Uterus (tissue), 3 donors: ENCODE measurements at regions not wholly inside any gene's neighbourhood (a gene's known extent, or its start where the extent isn't known, plus 50 kb on each side); places are given as distances from the start of the nearest gene placed in this dataset.
"Not testable (repeated sequence)": the region's sequence is repeated elsewhere in the genome, so short reads cannot be mapped to it uniquely, and the experiment has no call there.

ENCODE experiments used
- DNase-seq, 2 donors: peaks; one replicate each; pipeline ENCODE4 v3.0.0-alpha.2; 2019 to 2020
- H3K27ac ChIP-seq, 2 donors: fragments of 200-600 bp; sonication (generic); 1 replicate in 1 of 2; 2 replicates in 1 of 2; pipeline ENCODE4 v1.5.1; 2016 to 2018
- H3K27me3 ChIP-seq, 2 donors: fragments of 200-600 bp; sonication (generic); one replicate each; pipeline ENCODE4 v1.5.1; 2018 to 2019; ENCODE audit warnings: control low read depth in 1 of 2
- H3K36me3 ChIP-seq, 2 donors: fragments of 200-600 bp; sonication (generic); one replicate each; pipeline ENCODE4 v1.5.1; 2019; ENCODE audit warnings: control low read depth in 1 of 2
- H3K4me1 ChIP-seq, 2 donors: fragments of 200-600 bp; sonication (generic); one replicate each; pipeline ENCODE4 v1.5.1; 2018 to 2019; ENCODE audit warnings: control low read depth in 1 of 2
- H3K4me3 ChIP-seq, 2 donors: fragments of 200-600 bp; sonication (generic); 1 replicate in 1 of 2; 2 replicates in 1 of 2; pipeline ENCODE4 v1.5.1; 2018 to 2019; ENCODE audit warnings: mild to moderate bottlenecking in 1 of 2
- H3K9me3 ChIP-seq, 2 donors: fragments of 200-600 bp; sonication (generic); one replicate each; pipeline ENCODE4 v1.5.1; 2019; ENCODE audit warnings: control low read depth in 1 of 2
- POLR2A ChIP-seq, 2 donors: fragments of 450-650 bp; IDR thresholded peaks; one replicate each; pipeline ENCODE4 v1.6.1; 2016; ENCODE audit warnings: antibody characterized with exemption in 2 of 2, mild to moderate bottlenecking in 1 of 2, moderate library complexity in 1 of 2
- intact Hi-C: fragments of 100-400 bp; cut with DNase I; formaldehyde crosslinking; loops from one replicate; pipeline ENCODE4 v1.15.1; 2023; ENCODE audit warnings: low total_unique reads
- TF ChIP-seq, protein P1 (sequence below), 4 experiments: fragments of 200-600 bp in 2 of 4; fragments of 450-650 bp in 2 of 4; sonication (generic) in 2 of 4; IDR thresholded peaks; one replicate each; pipeline ENCODE4 v1.5.1; 2016 to 2019; ENCODE audit warnings: antibody characterized with exemption in 4 of 4, mild to moderate bottlenecking in 2 of 4, moderate library complexity in 1 of 4
- donor health status: DM: yes; HTN: yes; CAD: no.

DNA sequence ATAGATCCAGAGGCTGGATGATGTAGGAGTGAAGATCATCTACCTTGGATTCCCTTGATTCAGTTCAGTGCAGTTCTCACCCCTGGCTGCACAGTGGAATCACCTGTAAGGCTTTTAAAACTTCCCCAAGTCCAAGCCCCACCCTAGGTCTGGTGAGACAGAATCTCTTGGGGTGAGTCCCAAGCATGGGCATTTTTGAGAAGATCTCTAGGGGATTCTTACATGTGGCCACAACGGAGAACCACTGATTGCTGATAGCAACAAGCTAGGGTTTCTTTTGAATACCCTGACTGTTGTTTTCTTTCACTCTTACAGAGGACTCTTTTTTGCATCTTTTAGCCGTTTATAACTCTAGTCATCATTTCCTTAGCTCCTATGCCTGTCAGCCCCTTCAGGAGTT is 204.9 kb upstream of the RASGRP1 start:
- Histone ChIP-seq H3K9me3 (no peaks in the 10 kb centered on the region), H3K4me1 (no peaks in the 10 kb centered on the region), H3K36me3 (no peaks in the 10 kb centered on the region), H3K27ac (no peak overlapping the region), H3K4me3 (no peak overlapping the region), H3K27me3 (no peaks in the 10 kb centered on the region)
- TF ChIP-seq, protein P1, sequence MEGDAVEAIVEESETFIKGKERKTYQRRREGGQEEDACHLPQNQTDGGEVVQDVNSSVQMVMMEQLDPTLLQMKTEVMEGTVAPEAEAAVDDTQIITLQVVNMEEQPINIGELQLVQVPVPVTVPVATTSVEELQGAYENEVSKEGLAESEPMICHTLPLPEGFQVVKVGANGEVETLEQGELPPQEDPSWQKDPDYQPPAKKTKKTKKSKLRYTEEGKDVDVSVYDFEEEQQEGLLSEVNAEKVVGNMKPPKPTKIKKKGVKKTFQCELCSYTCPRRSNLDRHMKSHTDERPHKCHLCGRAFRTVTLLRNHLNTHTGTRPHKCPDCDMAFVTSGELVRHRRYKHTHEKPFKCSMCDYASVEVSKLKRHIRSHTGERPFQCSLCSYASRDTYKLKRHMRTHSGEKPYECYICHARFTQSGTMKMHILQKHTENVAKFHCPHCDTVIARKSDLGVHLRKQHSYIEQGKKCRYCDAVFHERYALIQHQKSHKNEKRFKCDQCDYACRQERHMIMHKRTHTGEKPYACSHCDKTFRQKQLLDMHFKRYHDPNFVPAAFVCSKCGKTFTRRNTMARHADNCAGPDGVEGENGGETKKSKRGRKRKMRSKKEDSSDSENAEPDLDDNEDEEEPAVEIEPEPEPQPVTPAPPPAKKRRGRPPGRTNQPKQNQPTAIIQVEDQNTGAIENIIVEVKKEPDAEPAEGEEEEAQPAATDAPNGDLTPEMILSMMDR (IDR thresholded peaks at IDR 0.05): no peak
- no peak for TF ChIP-seq POLR2A (IDR thresholded peaks at IDR 0.05)
- DNase-seq: no peak
- intact Hi-C loops: no loop called here

DNA sequence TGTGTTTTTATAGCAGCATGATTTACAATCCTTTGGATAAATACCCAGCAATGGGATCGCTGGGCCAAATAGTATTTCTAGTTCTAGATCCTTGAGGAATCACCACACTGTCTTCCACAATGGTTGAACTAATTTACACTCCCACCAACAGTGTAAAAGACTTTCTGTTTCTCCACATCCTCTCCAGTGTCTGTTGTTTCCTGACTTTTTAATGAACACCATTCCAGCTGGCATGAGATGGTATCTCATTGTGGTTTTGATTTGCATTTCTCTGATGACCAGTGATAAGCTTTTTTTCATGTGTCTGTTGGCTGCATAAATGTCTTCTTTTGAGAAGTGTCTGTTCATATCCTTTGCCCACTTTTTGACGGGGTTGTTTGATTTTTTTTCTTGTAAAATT is 209.5 kb upstream of the RASGRP1 start:
- H3K9me3 ChIP-seq, H3K36me3 ChIP-seq, H3K4me3 ChIP-seq, intact Hi-C loops, H3K27me3 ChIP-seq, H3K27ac ChIP-seq, DNase-seq, H3K4me1 ChIP-seq: not testable (repeated sequence)

DNA sequence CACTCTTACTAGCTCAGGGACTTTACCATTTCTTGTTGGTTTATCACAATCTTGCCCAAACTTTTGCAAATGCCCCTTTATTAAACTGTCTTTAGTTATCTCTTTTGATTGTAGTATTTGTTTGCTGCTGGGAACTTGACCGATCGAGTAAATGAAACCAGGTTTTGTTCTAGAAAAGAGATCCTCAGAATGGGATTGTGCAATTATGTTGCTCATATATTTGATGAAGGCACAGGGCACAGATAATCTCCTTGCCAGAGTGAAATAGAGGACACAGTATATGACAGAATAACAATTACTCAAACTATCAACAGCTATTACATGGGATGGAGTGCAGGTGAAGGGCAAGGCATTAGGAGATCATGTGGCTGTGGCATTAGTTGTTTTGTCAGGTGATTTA is 216.6 kb upstream of the RASGRP1 start:
- intact Hi-C loops: no loop called here
- Histone ChIP-seq H3K36me3 (no peaks in the 10 kb centered on the region), H3K4me1 (no peaks in the 10 kb centered on the region), H3K27me3 (no peaks in the 10 kb centered on the region), H3K4me3 (no peak overlapping the region), H3K27ac (no peak overlapping the region), H3K9me3 (no peaks in the 10 kb centered on the region)
- TF ChIP-seq, protein P1 (IDR thresholded peaks at IDR 0.05): no peak
- TF ChIP-seq POLR2A (IDR thresholded peaks at IDR 0.05): no peak
- no peak for DNase-seq

DNA sequence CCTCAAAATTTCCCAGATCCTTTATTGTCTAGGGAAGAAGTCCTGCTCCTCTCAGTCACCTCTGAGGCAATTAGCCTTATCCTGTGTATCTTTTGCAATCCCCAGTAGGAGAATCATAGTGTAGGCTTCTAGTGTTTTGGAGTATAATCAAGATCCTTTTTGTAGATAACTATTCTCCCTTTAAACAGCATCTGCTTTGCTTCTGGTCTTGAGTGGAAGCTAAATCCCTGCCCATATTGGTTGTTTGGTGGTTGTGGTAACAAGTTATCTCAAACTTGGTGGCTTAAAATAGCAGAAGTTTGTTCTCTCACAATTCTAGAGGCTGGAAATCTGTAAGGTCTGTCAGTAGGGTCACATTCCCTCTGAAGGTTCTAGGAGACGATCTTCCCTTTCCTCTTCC is 217.5 kb upstream of the RASGRP1 start:
- no peak overlapping the region for H3K27ac ChIP-seq
- H3K9me3 ChIP-seq: no peaks in the 10 kb centered on the region
- no peak for DNase-seq
- TF ChIP-seq POLR2A (IDR thresholded peaks at IDR 0.05): no peak
- TF ChIP-seq, protein P1 (IDR thresholded peaks at IDR 0.05): no peak
- H3K27me3 ChIP-seq: no peaks in the 10 kb centered on the region
- no peaks in the 10 kb centered on the region for H3K4me1 ChIP-seq
- no peaks in the 10 kb centered on the region for H3K36me3 ChIP-seq
- intact Hi-C loops: no loop called here
- H3K4me3 ChIP-seq: no peak overlapping the region

DNA sequence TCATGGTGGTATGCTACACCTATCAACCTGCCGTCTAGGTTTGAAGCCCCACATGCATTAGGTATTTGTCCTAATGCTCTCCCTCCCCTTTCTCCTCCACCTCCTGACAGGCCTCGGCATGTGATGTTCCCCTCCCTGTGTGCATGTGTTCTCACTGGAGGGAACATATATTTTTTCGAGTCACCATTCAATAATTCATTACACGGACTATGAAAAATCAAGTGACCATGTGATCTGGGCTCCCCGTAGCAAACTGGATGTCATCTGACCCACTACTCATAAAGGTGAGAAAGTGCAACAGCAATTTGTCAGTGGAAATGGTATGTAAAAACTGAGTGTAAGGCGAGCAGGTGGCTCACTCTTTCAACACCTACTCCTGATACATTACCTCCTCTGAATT is 224.3 kb upstream of the RASGRP1 start:
- Histone ChIP-seq H3K4me1 (no peaks in the 10 kb centered on the region), H3K36me3 (no peaks in the 10 kb centered on the region), H3K27me3 (no peaks in the 10 kb centered on the region), H3K4me3 (no peak overlapping the region), H3K27ac (no peak overlapping the region), H3K9me3 (no peaks in the 10 kb centered on the region)
- DNase-seq: no peak
- intact Hi-C loops: no loop called here
- TF ChIP-seq, protein P1 (IDR thresholded peaks at IDR 0.05): no peak
- no peak for TF ChIP-seq POLR2A (IDR thresholded peaks at IDR 0.05)

DNA sequence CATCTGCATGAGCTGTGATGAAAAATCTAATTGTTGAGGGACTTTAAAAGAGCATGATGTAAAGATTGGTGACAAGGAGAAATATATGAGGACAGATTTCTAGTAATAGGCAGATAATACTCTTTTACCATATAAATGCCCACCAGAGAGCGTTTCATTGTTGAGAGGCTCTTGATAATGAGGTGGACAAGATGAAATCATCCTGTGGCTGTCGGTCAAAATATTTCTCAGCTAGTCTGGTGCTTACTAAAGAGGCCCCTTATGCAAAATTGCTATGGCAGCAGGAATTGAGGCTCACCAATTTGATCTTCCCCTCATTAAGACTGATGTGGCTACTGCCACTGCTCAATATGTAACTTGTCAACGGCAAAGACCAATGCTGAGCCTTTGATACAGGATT is 225.0 kb upstream of the RASGRP1 start:
- Histone ChIP-seq H3K27ac (no peak overlapping the region), H3K4me1 (no peaks in the 10 kb centered on the region), H3K4me3 (no peak overlapping the region), H3K36me3 (no peaks in the 10 kb centered on the region), H3K27me3 (no peaks in the 10 kb centered on the region), H3K9me3 (no peaks in the 10 kb centered on the region)
- DNase-seq: no peak
- TF ChIP-seq, protein P1 (IDR thresholded peaks at IDR 0.05): no peak
- no peak for TF ChIP-seq POLR2A (IDR thresholded peaks at IDR 0.05)
- intact Hi-C loops: no loop called here
